ENCODE measurements at regions not wholly inside any gene's neighbourhood (a gene's known extent, or its start where the extent isn't known, plus 50 kb on each side); places are given as distances from the start of the nearest gene placed in this dataset.
A peak's percentile ranks its signal among the peaks of the same experiment; 100 is the strongest.

- DNase-seq (ENCODE audit: low spot score): peak; percentile 42
- ATAC-seq: no peak
- intact Hi-C loops (cut with DNase I): no loop called here
Observed at GRCh38 chr1:5724847-5725246, 267.4 kb downstream of the NPHP4 start.

DNA sequence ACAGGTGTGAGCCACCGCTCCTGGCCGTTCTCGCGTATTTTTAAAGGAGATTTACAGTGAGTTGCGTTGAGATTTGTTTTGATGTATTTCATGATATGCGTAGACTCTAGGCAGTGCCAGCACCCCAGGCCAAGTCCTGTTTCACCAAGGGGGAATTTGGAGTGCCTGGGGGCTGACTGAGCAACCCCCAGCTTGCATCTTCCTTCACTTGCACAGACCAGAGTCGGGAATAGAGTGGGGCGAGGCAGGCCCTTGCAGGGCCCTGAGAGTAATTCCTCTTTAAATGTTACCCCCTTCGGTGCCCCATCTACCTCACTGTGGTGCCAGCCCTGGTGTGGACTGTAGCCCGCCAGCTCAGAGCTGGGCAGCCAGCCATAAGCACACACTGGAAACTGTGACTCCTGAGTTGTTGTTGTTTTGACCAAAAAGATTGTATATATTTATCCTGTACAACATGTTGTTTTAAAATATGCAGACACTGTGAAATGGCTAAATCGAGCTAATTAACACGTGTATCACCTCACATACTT, 269.5 kb downstream of the NPHP4 start:
- DNase-seq (ENCODE audit: low spot score): peak; percentile 36

GRCh38 chr1:5721634-5722215, 270.5 kb downstream of the NPHP4 start:
- intact Hi-C loops (cut with DNase I): no loop called here
- ATAC-seq: no peak
- DNase-seq (ENCODE audit: low spot score): no peak

More for the DNA sequence above, 269.5 kb downstream of the NPHP4 start:
- intact Hi-C loops (cut with DNase I): no loop called here
- no peak for ATAC-seq

DNA sequence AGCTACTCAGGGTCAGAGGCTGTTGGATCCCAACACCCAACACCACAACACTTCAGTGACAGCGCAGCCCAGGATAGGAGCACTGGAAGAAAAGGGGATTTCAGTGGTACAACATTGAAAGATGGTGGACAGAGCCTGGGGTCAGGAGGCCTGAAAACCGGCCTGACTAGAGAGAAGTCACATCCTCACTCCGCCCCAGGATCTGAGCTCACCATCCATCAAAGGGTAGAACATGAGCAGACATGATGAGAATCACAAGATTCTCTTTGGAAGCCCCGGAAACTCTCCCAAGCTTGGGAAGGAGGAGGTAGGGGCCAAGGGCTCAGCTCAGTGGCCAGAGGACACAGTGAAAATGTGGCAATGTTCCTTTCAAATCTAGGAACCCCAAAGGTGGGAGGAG, 271.3 kb downstream of the NPHP4 start:
- ATAC-seq (no peak), DNase-seq (ENCODE audit: low spot score) (peak; percentile 37)
- intact Hi-C loops (cut with DNase I): no loop called here

- intact Hi-C loops (cut with DNase I): no loop called here
- ATAC-seq (no peak), DNase-seq (ENCODE audit: low spot score) (peak; percentile 58)
Observed at GRCh38 chr1:5720484-5720883, 271.7 kb downstream of the NPHP4 start.

DNA sequence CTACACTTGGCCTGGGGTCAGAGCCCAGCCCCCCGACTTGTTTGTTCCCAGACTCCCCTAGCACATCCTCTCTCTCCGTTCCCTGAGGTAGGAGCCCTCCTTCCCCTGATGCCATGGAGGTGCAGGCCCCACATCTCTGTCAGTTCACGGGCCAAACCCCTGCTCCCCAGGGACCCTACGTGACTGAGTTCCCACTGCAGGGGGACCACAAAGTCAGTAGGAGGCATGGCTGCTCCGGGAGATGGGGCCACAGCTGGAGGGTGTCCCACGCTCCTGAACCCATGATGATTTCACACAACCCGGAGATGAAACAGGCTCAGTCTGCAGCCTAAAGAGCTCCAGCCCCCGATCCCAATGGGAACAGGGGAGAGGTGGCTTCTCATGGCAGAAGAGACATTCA, 272.2 kb downstream of the NPHP4 start:
- intact Hi-C loops (cut with DNase I): no loop called here
- peak; percentile 28 for DNase-seq (ENCODE audit: low spot score)

GRCh38 chr1:5718831-5719632, 273.2 kb downstream of the NPHP4 start:
- peak; percentile 62 for DNase-seq (ENCODE audit: low spot score)
- intact Hi-C loops (cut with DNase I): no loop called here
- ATAC-seq: peak; percentile 55

More for the DNA sequence above, 272.2 kb downstream of the NPHP4 start:
- ATAC-seq: no peak

GRCh38 chr1:5717031-5717682, 275.1 kb downstream of the NPHP4 start:
- DNase-seq (ENCODE audit: low spot score) (peak; percentile 42), ATAC-seq (peak; percentile 33)
- intact Hi-C loops (cut with DNase I): no loop called here

- ATAC-seq: no peak
- peak; percentile 18 for DNase-seq (ENCODE audit: low spot score)
- intact Hi-C loops (cut with DNase I): no loop called here
Observed at GRCh38 chr1:5716126-5716525, 276.1 kb downstream of the NPHP4 start.

- intact Hi-C loops (cut with DNase I): no loop called here
- ATAC-seq: no peak
- DNase-seq (ENCODE audit: low spot score): peak; percentile 23
Observed at GRCh38 chr1:5713101-5714010, 278.9 kb downstream of the NPHP4 start.

DNA sequence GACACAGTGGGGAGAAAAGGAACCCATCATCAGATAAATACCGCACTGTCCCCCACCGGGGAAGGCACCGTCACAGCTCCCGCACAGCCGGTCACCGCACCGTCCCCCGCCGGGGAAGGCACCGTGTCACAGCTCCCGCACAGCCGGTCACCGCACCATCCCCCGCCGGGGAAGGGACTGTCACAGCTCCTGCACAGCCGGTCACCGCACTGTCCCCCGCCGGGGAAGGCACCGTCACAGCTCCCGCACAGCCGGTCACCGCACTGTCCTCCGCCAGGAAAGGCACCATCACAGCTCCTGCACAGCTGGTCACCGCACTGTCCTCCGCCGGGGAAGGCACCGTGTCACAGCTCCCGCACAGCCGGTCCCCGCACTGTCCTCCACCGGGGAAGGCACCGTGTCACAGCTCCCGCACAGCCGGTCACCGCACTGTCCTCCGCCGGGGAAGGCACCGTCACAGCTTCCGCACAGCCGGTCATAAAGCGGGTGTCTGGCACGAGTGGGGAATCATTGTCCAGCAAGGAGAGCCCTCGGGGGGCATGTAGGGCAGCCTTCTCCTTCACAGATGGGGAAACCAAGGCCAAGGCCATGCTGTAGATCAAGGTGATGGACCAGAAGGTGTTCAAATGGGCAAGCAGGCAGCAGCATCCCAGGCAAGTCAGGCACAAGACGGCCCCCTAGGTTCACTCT, 280.1 kb downstream of the NPHP4 start:
- ATAC-seq (no peak), DNase-seq (ENCODE audit: low spot score) (peak; percentile 51)
- intact Hi-C loops (cut with DNase I): no loop called here

DNA sequence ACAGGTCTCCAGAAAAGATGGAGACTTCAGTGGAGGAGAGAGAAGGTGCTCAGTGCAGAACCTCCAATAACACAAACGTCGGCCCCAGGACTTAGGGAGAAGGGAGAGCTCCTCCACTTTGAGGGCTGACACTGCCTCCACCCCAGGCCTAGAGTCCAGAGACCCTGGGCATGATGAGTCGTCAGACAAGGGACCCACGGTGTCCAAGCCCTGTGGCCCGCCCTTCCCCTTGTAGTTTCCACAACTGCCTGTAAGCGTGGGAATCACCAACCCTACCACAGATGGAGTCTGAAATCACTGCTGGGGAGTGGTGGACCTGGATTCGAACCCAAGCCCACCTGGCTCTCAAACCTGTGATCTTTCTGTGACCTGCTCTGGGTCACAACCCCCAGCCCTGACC, 281.1 kb downstream of the NPHP4 start:
- intact Hi-C loops (cut with DNase I): no loop called here
- DNase-seq (ENCODE audit: low spot score) (peak; percentile 28), ATAC-seq (no peak)

GRCh38 chr1:5709976-5710375, 282.2 kb downstream of the NPHP4 start:
- DNase-seq (ENCODE audit: low spot score): peak; percentile 31

DNA sequence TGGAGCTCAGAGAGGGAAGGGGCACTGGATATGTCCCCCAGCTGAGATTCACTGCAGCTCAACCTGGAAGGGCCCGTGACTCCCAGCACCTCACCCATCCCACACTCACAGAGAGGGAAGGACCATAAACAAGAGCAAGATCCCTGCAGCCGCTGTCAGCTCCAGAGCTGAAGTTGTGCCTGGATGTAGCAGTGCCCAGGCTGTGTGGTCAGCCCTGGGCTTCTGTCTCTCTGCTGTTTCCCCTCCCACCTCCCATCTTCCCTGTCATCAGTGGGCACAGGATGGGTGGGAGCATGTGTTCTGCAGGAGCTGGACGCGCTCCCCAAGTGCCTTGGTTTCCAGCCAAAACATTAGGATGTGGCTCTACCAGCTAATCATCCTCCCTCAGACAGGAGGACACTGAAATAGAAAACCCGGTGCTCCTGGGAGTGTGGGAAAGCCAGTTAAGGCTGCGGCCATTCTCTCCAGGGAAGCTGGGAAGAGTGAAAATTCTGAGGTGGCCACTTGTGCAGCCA, 282.7 kb downstream of the NPHP4 start:
- DNase-seq (ENCODE audit: low spot score): peak; percentile 26

More at GRCh38 chr1:5709976-5710375, 282.2 kb downstream of the NPHP4 start:
- intact Hi-C loops (cut with DNase I): no loop called here
- ATAC-seq: no peak

GRCh38 chr1:5708346-5709245, 283.6 kb downstream of the NPHP4 start:
- intact Hi-C loops (cut with DNase I): no loop called here
- ATAC-seq (no peak), DNase-seq (ENCODE audit: low spot score) (peak; percentile 38)

More for the DNA sequence above, 282.7 kb downstream of the NPHP4 start:
- no peak for ATAC-seq
- intact Hi-C loops (cut with DNase I): no loop called here

DNA sequence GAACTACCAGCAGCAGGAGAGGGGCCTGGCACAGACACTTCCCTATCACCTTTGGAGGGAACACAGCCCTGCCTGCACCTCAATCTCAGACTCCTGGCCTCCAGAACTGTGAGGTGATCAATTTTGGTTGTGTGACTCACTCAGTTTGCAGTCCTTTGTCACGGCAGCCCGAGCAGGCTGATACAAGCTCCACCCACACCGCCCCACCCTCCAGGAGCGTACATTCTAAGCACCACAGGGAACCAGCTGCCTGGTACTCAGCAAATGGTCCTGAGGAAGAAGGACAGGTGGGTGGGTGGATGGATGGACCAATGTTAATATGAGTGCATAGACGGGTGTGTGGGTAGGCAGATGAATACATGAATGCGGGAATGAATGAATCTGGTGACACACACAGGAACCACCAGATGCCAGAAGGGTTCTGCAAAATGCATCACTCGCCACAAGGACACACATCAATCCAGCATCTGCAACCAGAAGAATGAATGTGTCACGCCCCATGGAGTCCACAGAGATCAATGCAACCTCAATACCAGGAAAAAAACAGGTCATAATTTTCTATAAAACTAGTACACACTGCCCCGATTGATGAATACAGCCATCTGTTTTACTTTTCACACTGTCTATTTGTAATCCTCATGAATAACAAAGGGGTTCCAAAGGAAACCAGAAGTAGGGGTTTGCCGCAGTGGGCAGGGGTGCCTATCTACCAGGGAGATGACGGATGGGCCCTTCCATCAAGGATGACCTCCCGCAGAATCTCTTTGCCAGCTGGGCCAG, 284.5 kb downstream of the NPHP4 start:
- ATAC-seq: no peak
- DNase-seq (ENCODE audit: low spot score): no peak
- intact Hi-C loops (cut with DNase I): no loop called here

Measured in sciatic nerve (tissue), 2 donors.